Naive B cell (primary cell): ENCODE measurements at regions not wholly inside any gene's neighbourhood (a gene's known extent, or its start where the extent isn't known, plus 50 kb on each side); places are given as distances from the start of the nearest gene placed in this dataset.
"Not testable (repeated sequence)": the region's sequence is repeated elsewhere in the genome, so short reads cannot be mapped to it uniquely, and the experiment has no call there.

ENCODE experiments used
- ATAC-seq, 2 donors: fragments of 150-1000 bp; cut with Tn5 transposase; 2 replicates each; pipeline ENCODE4 v1.10.0; 2021; ENCODE audit warnings: low read depth in 2 of 2, mild to moderate bottlenecking in 2 of 2, moderate library complexity in 2 of 2
- DNase-seq: peaks from one replicate; pipeline ENCODE4 v3.0.0; 2022
- H3K27ac Mint-ChIP-seq, 6 donors: one replicate each; pipeline ENCODE4 v1.8.0; 2020 to 2022; ENCODE audit warnings: mild to moderate bottlenecking in 6 of 6, mixed read lengths in 6 of 6, moderate library complexity in 5 of 6, inconsistent platforms in 2 of 6
- H3K27me3 Mint-ChIP-seq, 3 donors: one replicate each; pipeline ENCODE4 v1.8.0; 2021 to 2022; ENCODE audit warnings: mixed read lengths in 3 of 3, mild to moderate bottlenecking in 1 of 3
- H3K36me3 Mint-ChIP-seq, 2 donors: one replicate each; pipeline ENCODE4 v1.8.0; 2020 to 2022; ENCODE audit warnings: mixed read lengths in 2 of 2, inconsistent platforms in 1 of 2, mild to moderate bottlenecking in 1 of 2
- H3K4me1 Mint-ChIP-seq, 3 donors: one replicate each; pipeline ENCODE4 v1.8.0; 2020 to 2022; ENCODE audit warnings: mixed read lengths in 3 of 3, inconsistent platforms in 1 of 3, mild to moderate bottlenecking in 1 of 3, moderate library complexity in 1 of 3
- H3K4me3 Mint-ChIP-seq, 8 donors: one replicate each; pipeline ENCODE4 v1.8.0; 2020 to 2022; ENCODE audit warnings: mild to moderate bottlenecking in 8 of 8, mixed read lengths in 8 of 8, moderate library complexity in 8 of 8, inconsistent platforms in 2 of 8
- H3K9me3 Mint-ChIP-seq, 7 donors: one replicate each; pipeline ENCODE4 v1.8.0; 2020 to 2022; ENCODE audit warnings: mixed read lengths in 7 of 7, mild to moderate bottlenecking in 5 of 7, inconsistent platforms in 2 of 7, moderate library complexity in 1 of 7

DNA sequence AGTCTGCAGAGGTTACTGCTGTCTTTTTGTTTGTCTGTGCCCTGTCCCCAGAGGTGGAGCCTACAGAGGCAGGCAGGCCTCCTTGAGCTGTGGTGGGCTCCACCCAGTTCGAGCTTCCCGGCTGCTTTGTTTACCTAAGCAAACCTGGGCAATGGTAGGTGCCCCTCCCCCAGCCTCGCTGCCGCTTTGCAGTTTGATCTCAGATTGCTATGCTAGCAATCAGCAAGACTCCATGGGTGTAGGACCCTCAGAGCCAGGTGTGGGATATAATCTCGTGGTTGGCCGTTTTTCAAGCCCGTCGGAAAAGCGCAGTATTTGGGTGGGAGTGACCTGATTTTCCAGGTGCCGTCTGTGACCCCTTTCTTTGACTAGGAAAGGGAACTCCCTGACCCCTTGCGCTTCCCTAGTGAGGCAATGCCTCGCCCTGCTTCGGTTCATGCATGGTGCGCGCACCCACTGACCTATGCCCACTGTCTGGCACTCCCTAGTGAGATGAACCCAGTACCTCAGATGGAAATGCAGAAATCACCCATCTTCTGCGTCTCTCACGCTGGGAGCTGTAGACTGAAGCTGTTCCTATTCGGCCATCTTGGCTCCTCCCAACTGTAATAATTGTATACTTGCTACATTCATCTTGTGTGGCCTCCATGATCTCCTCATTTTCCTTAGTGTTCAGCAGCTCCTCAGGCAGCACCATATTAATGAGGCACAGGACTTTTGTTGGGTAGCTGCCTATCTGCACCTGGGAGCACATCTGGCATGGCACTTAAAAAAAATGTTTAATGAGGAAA lies 391.4 kb downstream of the BCKDHB start:
- not testable (repeated sequence) for H3K27ac Mint-ChIP-seq, H3K27me3 Mint-ChIP-seq

DNA sequence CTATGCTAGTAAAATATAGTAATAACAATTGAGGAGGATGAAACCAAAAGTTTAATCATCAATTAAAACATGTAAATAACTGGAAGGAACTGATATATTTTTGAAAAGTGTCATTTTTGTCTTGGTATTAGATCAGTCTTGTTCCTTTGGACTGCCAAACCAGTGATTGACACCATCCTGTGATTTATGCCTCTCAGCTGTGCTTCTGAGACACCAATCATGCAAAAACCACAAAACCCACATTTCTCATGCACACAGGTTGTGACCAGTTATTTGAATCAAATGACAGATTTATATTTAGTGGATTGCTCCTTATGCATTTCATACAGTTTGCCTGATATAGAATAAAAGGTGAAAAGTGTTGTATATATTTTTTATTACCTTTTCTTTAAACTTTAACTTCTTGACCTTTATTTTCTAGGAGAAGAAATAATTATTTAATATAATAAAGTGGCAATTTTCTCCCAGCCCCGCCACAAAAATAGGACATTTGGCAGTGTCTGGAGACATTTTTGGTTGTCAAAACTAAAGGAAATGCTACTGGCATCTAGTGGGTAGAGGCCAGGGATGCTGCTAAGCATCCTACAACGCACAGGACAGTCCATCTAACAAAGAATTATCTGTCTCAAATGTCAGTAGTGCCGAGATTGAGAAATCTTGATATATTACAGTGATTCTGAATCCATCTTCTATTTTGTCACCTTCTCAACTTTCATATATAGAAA lies 383.6 kb downstream of the BCKDHB start:
- Mint-ChIP-seq H3K27me3 (no peaks in the 10 kb centered on the region), H3K9me3 (peaks cover 0 to 6% (median 3%) of the 10 kb centered on the region in 7 donors)
- ATAC-seq, result no peak

More for the DNA sequence above, 391.4 kb downstream of the BCKDHB start:
- H3K36me3 Mint-ChIP-seq, H3K4me1 Mint-ChIP-seq, DNase-seq, ATAC-seq, H3K4me3 Mint-ChIP-seq: not testable (repeated sequence)
- H3K9me3 Mint-ChIP-seq, result peaks cover 5 to 15% (median 8%) of the 10 kb centered on the region in 7 donors

DNA sequence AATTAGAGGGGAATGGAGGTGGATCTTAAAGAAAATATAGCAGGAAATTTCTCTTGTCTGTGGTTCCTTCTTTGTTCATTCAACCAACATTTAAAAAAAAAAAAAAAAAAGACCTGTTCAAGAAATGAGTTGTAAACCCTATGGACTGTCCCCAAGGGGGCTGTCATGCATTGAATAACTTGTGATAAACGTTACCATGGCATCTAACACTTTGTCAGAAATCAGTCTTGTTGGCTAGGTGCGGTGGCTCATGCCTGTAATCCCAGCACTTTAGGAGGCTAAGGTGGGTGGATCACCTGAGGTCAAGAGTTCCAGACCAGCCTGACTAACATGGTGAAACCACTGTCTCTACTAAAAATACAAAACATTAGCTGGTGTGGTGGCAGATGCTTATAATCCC lies 381.7 kb downstream of the BCKDHB start:
- peaks cover 0 to 14% (median 7%) of the 10 kb centered on the region in 7 donors for H3K9me3 Mint-ChIP-seq
- ATAC-seq (no peak), DNase-seq (no peak)
- no peaks in the 10 kb centered on the region for H3K4me1 Mint-ChIP-seq
- no peaks in the 10 kb centered on the region for H3K36me3 Mint-ChIP-seq
- no peak overlapping the region for H3K4me3 Mint-ChIP-seq
- H3K27ac Mint-ChIP-seq, result peak overlapping the region in 1 of 6 donors; percentile 47
- H3K27me3 Mint-ChIP-seq, result peaks cover 0 to 3% (median 0%) of the 10 kb centered on the region in 3 donors

More for the DNA sequence above, 383.6 kb downstream of the BCKDHB start:
- Mint-ChIP-seq H3K36me3 (no peaks in the 10 kb centered on the region), H3K27ac (no peak overlapping the region), H3K4me1 (no peaks in the 10 kb centered on the region), H3K4me3 (no peak overlapping the region)
- no peak for DNase-seq

DNA sequence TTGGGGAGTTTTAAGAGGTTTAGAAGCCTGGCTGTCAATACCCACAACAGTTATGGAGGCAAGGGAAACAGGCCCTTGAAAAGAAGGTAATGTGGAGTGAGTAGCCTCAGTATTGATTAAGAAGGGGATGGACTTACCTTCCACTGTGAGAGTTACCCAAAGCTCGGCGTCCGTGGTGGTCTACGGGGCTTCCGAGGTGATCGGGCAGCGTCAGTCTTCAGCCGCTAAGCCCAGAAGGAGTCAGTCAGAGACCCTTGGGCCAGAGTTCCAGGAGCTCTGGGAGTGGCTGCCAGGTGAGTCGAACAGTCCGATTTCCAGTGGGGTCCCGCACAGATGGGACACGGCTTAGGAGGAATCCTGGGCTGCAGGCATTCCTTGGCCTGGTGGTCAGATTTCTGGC lies 379.0 kb downstream of the BCKDHB start:
- H3K4me3 Mint-ChIP-seq, H3K27me3 Mint-ChIP-seq, H3K36me3 Mint-ChIP-seq, H3K4me1 Mint-ChIP-seq, DNase-seq, H3K9me3 Mint-ChIP-seq, ATAC-seq, H3K27ac Mint-ChIP-seq: not testable (repeated sequence)

DNA sequence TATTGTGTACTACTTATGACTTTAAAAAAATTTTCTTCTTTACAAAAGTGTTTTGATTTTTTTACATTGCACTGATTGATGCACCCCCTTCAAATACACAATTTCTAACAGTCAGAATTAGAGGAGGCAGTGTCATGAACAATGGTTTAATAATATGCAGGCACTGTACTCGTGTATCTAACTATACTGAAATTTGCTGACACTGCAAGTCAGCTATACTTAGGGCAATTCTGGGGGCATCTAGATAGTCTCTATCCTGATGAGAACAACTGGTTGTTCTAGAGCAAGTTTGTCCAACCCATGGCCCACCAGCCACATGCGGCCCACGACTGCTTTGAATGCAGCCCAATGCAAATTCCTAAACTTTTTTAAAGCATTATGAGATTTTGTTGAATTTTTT lies 375.6 kb downstream of the BCKDHB start:
- no peak overlapping the region for H3K4me3 Mint-ChIP-seq
- peaks cover 0 to 4% (median 0%) of the 10 kb centered on the region in 3 donors for H3K27me3 Mint-ChIP-seq
- no peak overlapping the region for H3K27ac Mint-ChIP-seq
- no peaks in the 10 kb centered on the region for H3K36me3 Mint-ChIP-seq
- DNase-seq (no peak), ATAC-seq (no peak)
- peaks cover 0 to 9% (median 5%) of the 10 kb centered on the region in 7 donors for H3K9me3 Mint-ChIP-seq
- no peaks in the 10 kb centered on the region for H3K4me1 Mint-ChIP-seq

DNA sequence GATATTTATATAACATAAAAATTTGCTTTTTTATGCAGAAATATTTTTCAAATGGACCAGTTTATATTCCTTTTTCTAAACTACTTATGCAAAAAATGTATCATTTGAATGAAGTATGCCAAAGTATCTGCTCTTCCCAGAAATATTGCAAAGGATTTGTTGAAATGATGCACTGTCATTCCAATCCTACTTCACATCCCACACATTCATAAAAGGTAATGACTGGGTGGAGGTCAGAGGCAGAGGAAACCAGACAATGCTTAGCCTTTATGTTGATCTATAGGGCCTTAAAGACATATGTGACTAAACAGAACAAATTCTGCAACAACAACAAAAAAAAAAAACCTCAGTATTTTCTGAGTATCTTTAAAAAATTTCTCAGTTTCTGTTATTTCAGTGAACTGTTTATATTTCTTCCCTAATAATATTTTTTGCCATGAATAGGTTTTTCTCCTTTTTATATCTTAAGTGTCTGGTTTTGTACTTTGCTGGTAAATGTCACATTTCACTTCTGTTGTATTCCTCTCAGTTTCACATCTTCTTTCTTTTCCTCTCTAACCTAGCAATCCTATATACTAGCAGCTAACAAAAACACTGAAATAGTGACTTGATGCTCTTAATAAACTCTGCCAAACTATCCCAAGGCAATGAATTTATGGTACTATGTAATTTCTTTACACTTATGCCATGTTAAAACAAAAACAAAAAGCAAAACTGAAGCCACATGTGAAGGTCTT lies 374.1 kb downstream of the BCKDHB start:
- H3K4me1 Mint-ChIP-seq, result no peaks in the 10 kb centered on the region
- no peak overlapping the region for H3K4me3 Mint-ChIP-seq
- peak overlapping the region in 1 of 6 donors; percentile 2 for H3K27ac Mint-ChIP-seq
- ATAC-seq, result no peak
- peaks cover 0 to 9% (median 5%) of the 10 kb centered on the region in 7 donors for H3K9me3 Mint-ChIP-seq
- no peak for DNase-seq
- H3K36me3 Mint-ChIP-seq, result no peaks in the 10 kb centered on the region
- H3K27me3 Mint-ChIP-seq, result peaks cover 0 to 4% (median 0%) of the 10 kb centered on the region in 3 donors

DNA sequence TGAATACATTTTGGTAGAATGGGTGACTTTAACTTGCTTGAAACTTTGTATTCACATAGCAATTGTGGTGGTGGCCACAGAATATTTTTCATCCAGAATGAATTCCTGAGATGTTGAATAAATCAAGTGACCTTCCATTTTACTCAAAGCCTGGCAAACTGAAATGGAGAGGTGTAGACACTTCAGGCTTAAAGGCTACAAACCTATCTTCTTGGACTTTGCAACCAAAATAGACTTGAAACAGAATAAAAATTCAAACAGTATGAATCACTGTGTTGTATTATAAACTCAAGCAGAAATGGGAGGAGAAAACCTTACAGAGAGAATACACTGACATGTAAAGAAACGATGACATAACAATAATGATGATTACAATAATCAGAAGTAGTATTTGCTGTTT lies 371.6 kb downstream of the BCKDHB start:
- Mint-ChIP-seq H3K4me3 (no peak overlapping the region), H3K36me3 (no peaks in the 10 kb centered on the region), H3K27ac (no peak overlapping the region), H3K9me3 (no peaks in the 10 kb centered on the region), H3K27me3 (no peaks in the 10 kb centered on the region), H3K4me1 (no peaks in the 10 kb centered on the region)
- DNase-seq (no peak), ATAC-seq (no peak)

DNA sequence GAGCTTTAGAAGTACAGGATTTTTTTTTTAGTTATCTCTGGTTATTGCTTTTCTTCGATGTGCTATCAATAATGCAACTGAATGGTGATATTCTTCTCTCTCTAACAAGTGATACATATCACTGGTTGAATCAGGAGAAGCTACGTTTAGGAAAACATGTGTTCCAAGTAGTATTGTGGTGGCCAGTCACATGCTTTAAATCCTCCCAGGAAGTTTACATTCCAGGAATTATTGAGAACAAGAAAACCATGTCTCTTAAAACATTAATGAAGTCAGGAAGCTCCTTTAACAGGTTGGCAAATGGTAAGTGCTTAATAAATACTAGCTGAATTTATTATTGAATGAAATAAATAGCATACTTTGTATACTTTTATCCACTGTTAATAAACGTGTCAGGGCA lies 371.1 kb downstream of the BCKDHB start:
- H3K9me3 Mint-ChIP-seq, result no peaks in the 10 kb centered on the region
- DNase-seq, result no peak
- H3K4me3 Mint-ChIP-seq, result no peak overlapping the region
- no peak for ATAC-seq
- no peak overlapping the region for H3K27ac Mint-ChIP-seq
- no peaks in the 10 kb centered on the region for H3K4me1 Mint-ChIP-seq
- H3K27me3 Mint-ChIP-seq, result no peaks in the 10 kb centered on the region
- H3K36me3 Mint-ChIP-seq, result no peaks in the 10 kb centered on the region

DNA sequence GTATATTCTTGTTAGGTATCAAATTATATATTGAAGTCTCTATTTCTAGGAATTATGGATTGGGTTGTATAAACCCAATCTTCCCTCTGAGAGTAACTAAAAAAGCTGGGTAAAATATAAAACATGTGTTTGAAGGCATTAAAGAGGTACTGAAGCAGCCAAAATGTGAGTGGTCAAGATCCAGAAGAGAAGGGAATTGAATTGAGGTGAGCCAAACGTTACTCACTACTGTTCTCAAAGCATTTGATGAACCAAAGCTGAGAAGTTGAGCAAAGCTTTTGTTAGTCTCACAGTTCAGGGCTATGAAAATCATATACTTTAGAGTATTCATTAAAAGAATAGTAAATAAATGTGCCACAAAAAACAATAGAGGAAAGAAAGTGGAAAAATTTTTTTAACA lies 365.8 kb downstream of the BCKDHB start:
- Mint-ChIP-seq H3K4me3 (no peak overlapping the region), H3K27me3 (no peaks in the 10 kb centered on the region), H3K36me3 (no peaks in the 10 kb centered on the region), H3K9me3 (no peaks in the 10 kb centered on the region), H3K4me1 (no peaks in the 10 kb centered on the region), H3K27ac (no peak overlapping the region)
- DNase-seq, result no peak
- no peak for ATAC-seq

DNA sequence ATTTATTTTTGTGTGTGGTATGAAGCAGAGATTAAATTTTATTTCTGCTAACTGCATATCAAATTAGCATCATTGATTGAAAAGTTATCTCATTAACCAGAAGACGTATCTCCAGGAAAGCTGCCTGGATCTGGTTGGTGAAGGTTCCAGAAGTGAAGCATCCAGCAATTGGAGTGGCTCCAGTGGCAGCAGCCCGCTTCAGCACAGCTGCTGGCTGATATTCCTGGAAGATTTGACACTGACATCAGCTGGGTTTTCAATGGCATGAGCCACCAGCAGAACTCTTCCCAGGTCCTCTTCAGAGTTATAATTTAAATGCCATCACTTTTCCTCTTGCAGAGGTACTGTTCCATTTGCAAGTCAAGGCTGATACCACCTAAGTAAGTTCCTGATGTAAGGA lies 363.5 kb downstream of the BCKDHB start:
- H3K36me3 Mint-ChIP-seq, result no peaks in the 10 kb centered on the region
- H3K9me3 Mint-ChIP-seq, result no peaks in the 10 kb centered on the region
- H3K27ac Mint-ChIP-seq, result no peak overlapping the region
- no peaks in the 10 kb centered on the region for H3K27me3 Mint-ChIP-seq
- H3K4me1 Mint-ChIP-seq, result no peaks in the 10 kb centered on the region
- H3K4me3 Mint-ChIP-seq, result no peak overlapping the region
- ATAC-seq (no peak), DNase-seq (no peak)

DNA sequence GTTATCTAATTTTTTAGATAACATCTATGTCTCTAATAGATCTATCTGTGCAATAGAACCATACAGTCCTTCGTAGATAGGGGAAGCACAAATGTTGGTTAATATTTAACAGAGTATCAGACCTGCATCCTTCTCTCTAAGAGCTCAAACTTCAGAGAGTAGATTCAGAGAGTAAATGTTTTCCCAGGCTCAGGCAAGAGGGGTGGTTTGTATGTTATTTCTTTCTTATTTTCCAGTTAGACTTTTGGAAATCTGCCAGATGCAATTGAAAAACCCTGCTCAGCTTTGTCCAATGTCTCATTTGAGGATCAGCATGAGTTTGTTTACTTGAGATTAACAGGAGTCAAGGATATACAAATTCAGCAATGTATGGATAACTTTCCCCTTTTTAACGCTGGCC lies 361.9 kb downstream of the BCKDHB start:
- H3K9me3 Mint-ChIP-seq, result no peaks in the 10 kb centered on the region
- H3K36me3 Mint-ChIP-seq, result no peaks in the 10 kb centered on the region
- no peaks in the 10 kb centered on the region for H3K4me1 Mint-ChIP-seq
- H3K4me3 Mint-ChIP-seq, result no peak overlapping the region
- no peaks in the 10 kb centered on the region for H3K27me3 Mint-ChIP-seq
- no peak for ATAC-seq
- DNase-seq, result no peak
- peak overlapping the region in 1 of 6 donors; percentile 22 for H3K27ac Mint-ChIP-seq

DNA sequence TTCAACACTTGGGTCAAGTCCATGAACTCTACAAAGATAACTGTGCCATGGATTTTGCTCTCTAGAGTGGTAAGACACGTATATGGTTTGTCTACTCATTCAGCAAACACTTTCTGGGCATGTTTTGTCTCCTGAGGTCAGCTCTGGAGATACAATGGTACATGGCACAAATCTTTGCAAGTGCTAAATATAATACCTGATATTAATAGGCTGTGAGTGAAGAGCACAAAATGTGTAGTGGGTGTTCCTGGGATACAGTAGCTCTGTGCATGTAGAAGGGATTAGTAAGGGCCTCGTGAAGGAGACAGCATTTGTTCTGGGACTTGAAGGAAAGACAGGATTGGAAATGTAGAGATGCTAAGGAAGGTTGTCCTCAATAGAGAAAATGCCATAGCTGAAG lies 360.9 kb downstream of the BCKDHB start:
- no peak for ATAC-seq
- no peak overlapping the region for H3K4me3 Mint-ChIP-seq
- H3K9me3 Mint-ChIP-seq, result no peaks in the 10 kb centered on the region
- H3K27ac Mint-ChIP-seq, result no peak overlapping the region
- no peaks in the 10 kb centered on the region for H3K4me1 Mint-ChIP-seq
- no peaks in the 10 kb centered on the region for H3K27me3 Mint-ChIP-seq
- no peaks in the 10 kb centered on the region for H3K36me3 Mint-ChIP-seq
- no peak for DNase-seq

DNA sequence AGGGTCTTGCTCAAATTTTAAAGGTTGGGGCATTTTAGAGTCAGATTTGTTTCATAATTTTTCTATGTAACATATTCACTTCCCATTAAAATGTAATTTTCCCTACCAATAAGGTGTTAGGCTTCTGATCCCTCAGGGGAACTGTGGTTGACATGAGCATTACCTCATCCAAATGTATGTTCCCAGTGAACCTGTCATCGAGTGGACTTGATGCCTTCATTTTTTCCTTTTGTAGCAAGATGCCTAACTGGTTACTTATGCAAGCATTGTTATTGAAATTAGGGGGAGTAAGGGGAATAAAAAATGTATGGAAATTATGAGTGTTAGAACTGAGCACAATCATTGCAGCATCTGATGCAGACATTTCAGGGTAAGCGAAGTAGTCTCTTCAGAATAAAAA lies 360.5 kb downstream of the BCKDHB start:
- no peak overlapping the region for H3K4me3 Mint-ChIP-seq
- ATAC-seq (no peak), DNase-seq (no peak)
- H3K27me3 Mint-ChIP-seq, result no peaks in the 10 kb centered on the region
- H3K9me3 Mint-ChIP-seq, result no peaks in the 10 kb centered on the region
- H3K4me1 Mint-ChIP-seq, result no peaks in the 10 kb centered on the region
- H3K36me3 Mint-ChIP-seq, result no peaks in the 10 kb centered on the region
- no peak overlapping the region for H3K27ac Mint-ChIP-seq

DNA sequence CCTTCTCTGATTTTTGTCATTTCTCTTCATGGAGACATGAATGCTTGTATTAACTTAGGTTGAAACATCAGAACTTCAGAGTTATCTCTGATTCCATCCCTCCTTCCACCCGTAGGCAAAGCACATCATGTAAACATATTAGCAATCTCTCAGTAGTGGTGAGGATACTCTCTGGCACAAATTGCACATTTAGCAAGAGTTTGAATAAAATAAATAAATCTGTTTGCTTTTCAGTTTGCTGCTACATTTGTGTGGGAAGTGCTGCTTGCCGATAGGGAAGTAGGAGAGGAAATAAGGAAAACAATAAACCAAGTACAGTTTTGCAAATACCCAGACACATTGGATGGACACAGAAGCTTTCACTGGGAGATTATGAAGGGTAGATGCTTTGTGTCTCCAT lies 359.0 kb downstream of the BCKDHB start:
- Mint-ChIP-seq H3K9me3 (no peaks in the 10 kb centered on the region), H3K4me1 (no peaks in the 10 kb centered on the region), H3K4me3 (no peak overlapping the region), H3K27me3 (no peaks in the 10 kb centered on the region), H3K36me3 (no peaks in the 10 kb centered on the region), H3K27ac (no peak overlapping the region)
- ATAC-seq (no peak), DNase-seq (no peak)
